ENCODE measurements at regions not wholly inside any gene's neighbourhood (a gene's known extent, or its start where the extent isn't known, plus 50 kb on each side); places are given as distances from the start of the nearest gene placed in this dataset.

DNA sequence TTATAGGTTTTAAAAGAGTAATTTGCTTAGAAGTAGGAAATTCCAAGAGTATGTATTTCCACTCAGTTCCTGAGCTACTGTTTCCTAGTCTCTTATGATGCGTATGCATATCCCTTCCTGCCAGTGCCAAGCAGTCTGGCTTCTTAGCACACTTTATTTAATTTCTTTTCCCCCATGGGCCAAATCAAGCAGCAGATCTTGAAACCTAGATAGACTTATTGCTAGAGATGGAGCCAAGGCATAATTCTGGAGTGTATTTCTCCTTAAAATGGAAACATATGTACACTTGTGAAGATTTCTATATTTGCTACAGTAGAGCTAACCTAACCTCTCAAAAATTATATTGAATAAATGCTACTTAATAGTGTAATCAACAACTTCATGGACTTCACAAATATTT, 2337.6 kb downstream of the PCDH7 start:
- TF ChIP-seq POLR2A (IDR thresholded peaks at IDR 0.05), result no peak
- TF ChIP-seq, protein P1, sequence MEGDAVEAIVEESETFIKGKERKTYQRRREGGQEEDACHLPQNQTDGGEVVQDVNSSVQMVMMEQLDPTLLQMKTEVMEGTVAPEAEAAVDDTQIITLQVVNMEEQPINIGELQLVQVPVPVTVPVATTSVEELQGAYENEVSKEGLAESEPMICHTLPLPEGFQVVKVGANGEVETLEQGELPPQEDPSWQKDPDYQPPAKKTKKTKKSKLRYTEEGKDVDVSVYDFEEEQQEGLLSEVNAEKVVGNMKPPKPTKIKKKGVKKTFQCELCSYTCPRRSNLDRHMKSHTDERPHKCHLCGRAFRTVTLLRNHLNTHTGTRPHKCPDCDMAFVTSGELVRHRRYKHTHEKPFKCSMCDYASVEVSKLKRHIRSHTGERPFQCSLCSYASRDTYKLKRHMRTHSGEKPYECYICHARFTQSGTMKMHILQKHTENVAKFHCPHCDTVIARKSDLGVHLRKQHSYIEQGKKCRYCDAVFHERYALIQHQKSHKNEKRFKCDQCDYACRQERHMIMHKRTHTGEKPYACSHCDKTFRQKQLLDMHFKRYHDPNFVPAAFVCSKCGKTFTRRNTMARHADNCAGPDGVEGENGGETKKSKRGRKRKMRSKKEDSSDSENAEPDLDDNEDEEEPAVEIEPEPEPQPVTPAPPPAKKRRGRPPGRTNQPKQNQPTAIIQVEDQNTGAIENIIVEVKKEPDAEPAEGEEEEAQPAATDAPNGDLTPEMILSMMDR (IDR thresholded peaks at IDR 0.05), result no peak

All from right lobe of liver (tissue), 4 donors.